PFSK-1 (cell line): ENCODE measurements at regions not wholly inside any gene's neighbourhood (a gene's known extent, or its start where the extent isn't known, plus 50 kb on each side); places are given as distances from the start of the nearest gene placed in this dataset.

Source experiments
- FOXP2 ChIP-seq: optimal IDR thresholded peaks from 2 replicates; pipeline ENCODE3; 2011; ENCODE audit warnings: borderline replicate concordance, control low read depth, inconsistent platforms; ENCODE audit not compliant: insufficient read depth; ENCODE audit errors: extremely low read length, extremely low read depth
- POLR2AphosphoS5 ChIP-seq: IDR thresholded peaks from 2 replicates; pipeline ENCODE4 v1.6.1; 2012; ENCODE audit warnings: low read depth, mild to moderate bottlenecking, control low read depth, low read length, moderate library complexity
- REST ChIP-seq, 2 experiments: IDR thresholded peaks; 2 replicates each; pipeline versions ENCODE4 v1.6.1 to v1.8.0; 2011 to 2012; ENCODE audit warnings: low read depth in 2 of 2, low read length in 2 of 2, control low read depth in 1 of 2, inconsistent platforms in 1 of 2, mild to moderate bottlenecking in 1 of 2, moderate library complexity in 1 of 2; ENCODE audit not compliant: insufficient read depth in 1 of 2
- SIN3A ChIP-seq: IDR thresholded peaks from 2 replicates; pipeline ENCODE4 v1.6.1; 2012; ENCODE audit warnings: mild to moderate bottlenecking, low read length, moderate library complexity, borderline replicate concordance; ENCODE audit not compliant: insufficient read depth
- TAF1 ChIP-seq: IDR thresholded peaks from 2 replicates; pipeline ENCODE4 v1.6.1; 2012; ENCODE audit warnings: low read length, control low read depth, borderline replicate concordance; ENCODE audit not compliant: insufficient read depth

GRCh38 chr6:135616655-135617054 lies 119.1 kb upstream of the AHI1 start:
- no peak for TF ChIP-seq REST (IDR thresholded peaks at IDR 0.05; ENCODE audit: insufficient read depth in 1 of 2, low read depth in 2 of 2, low read length in 2 of 2)
- TF ChIP-seq POLR2AphosphoS5: no peak
- no peak for TF ChIP-seq FOXP2
- TF ChIP-seq SIN3A: no peak
- no peak for TF ChIP-seq TAF1

GRCh38 chr6:135617222-135617621 lies 119.7 kb upstream of the AHI1 start:
- TF ChIP-seq REST (IDR thresholded peaks at IDR 0.05; ENCODE audit: insufficient read depth in 1 of 2, low read depth in 2 of 2, low read length in 2 of 2): no peak
- no peak for TF ChIP-seq POLR2AphosphoS5
- TF ChIP-seq SIN3A: no peak
- TF ChIP-seq FOXP2: no peak
- TF ChIP-seq TAF1: no peak

- TF ChIP-seq REST (IDR thresholded peaks at IDR 0.05; ENCODE audit: insufficient read depth in 1 of 2, low read depth in 2 of 2, low read length in 2 of 2) (no peak), TAF1 (no peak), POLR2AphosphoS5 (no peak), FOXP2 (no peak)
Observed at GRCh38 chr6:135622081-135622480, 124.5 kb upstream of the AHI1 start.

- TF ChIP-seq REST (IDR thresholded peaks at IDR 0.05; ENCODE audit: insufficient read depth in 1 of 2, low read depth in 2 of 2, low read length in 2 of 2) (no peak), TAF1 (no peak), FOXP2 (no peak), SIN3A (no peak), POLR2AphosphoS5 (no peak)
Observed at GRCh38 chr6:135623979-135624378, 126.4 kb upstream of the AHI1 start.

- no peak for TF ChIP-seq TAF1
- no peak for TF ChIP-seq POLR2AphosphoS5
- TF ChIP-seq SIN3A: no peak
- TF ChIP-seq FOXP2: no peak
- no peak for TF ChIP-seq REST (IDR thresholded peaks at IDR 0.05; ENCODE audit: insufficient read depth in 1 of 2, low read depth in 2 of 2, low read length in 2 of 2)
Observed at GRCh38 chr6:135624402-135625295, 127.1 kb upstream of the AHI1 start.
